Transverse colon (tissue), 4 donors: ENCODE measurements at regions not wholly inside any gene's neighbourhood (a gene's known extent, or its start where the extent isn't known, plus 50 kb on each side); places are given as distances from the start of the nearest gene placed in this dataset.
"Not testable (repeated sequence)": the region's sequence is repeated elsewhere in the genome, so short reads cannot be mapped to it uniquely, and the experiment has no call there.

Source experiments
- POLR2AphosphoS5 ChIP-seq, 3 donors: sonication (generic); formaldehyde crosslinking; IDR thresholded peaks; one replicate each; pipeline ENCODE4 v1.6.1; 2016; ENCODE audit warnings: antibody characterized with exemption in 3 of 3
- TF ChIP-seq, protein P1 (sequence below), 5 experiments: fragments of 200-600 bp in 3 of 5; fragments of 450-650 bp in 2 of 5; sonication (generic) in 3 of 5; IDR thresholded peaks; 1 replicate in 2 of 5; 2 replicates in 3 of 5; pipeline ENCODE4 v1.5.1; 2016 to 2017; ENCODE audit warnings: antibody characterized with exemption in 5 of 5, inconsistent platforms in 3 of 5, mild to moderate bottlenecking in 2 of 5, moderate library complexity in 1 of 5

DNA sequence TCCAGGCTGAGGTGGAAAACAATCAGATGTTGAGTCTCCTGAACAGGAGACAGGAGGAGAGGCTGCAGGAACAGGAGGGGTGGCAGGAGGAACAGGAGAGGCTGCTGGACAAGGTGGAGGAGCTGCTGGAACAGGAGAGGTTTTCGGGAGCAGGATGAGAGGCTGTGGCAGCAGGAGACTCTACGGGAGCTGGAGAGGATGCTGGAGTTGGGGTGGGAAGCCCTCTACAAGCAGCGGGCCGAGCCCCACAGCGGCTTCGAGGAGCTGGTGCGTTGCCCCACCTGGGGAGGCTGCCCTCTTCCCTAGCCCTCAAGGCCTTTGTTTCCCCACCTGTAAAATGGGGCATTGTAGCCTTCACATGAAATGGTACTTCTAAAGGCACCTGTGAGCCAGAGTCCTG is 156.4 kb downstream of the GOLGA6L4 start:
- TF ChIP-seq, protein P1, sequence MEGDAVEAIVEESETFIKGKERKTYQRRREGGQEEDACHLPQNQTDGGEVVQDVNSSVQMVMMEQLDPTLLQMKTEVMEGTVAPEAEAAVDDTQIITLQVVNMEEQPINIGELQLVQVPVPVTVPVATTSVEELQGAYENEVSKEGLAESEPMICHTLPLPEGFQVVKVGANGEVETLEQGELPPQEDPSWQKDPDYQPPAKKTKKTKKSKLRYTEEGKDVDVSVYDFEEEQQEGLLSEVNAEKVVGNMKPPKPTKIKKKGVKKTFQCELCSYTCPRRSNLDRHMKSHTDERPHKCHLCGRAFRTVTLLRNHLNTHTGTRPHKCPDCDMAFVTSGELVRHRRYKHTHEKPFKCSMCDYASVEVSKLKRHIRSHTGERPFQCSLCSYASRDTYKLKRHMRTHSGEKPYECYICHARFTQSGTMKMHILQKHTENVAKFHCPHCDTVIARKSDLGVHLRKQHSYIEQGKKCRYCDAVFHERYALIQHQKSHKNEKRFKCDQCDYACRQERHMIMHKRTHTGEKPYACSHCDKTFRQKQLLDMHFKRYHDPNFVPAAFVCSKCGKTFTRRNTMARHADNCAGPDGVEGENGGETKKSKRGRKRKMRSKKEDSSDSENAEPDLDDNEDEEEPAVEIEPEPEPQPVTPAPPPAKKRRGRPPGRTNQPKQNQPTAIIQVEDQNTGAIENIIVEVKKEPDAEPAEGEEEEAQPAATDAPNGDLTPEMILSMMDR (IDR thresholded peaks at IDR 0.05): not testable (repeated sequence)
- TF ChIP-seq POLR2AphosphoS5 (IDR thresholded peaks at IDR 0.05): not testable (repeated sequence)
